IPS-15b (cell line): ENCODE measurements at regions not wholly inside any gene's neighbourhood (a gene's known extent, or its start where the extent isn't known, plus 50 kb on each side); places are given as distances from the start of the nearest gene placed in this dataset.

ENCODE experiments used
- H3K27me3 ChIP-seq: one replicate; pipeline ENCODE4 v1.6.1; 2013; ENCODE audit warnings: low read length; ENCODE audit not compliant: control insufficient read depth, insufficient read depth
- H3K36me3 ChIP-seq: one replicate; pipeline ENCODE4 v1.6.1; 2013; ENCODE audit warnings: low read length; ENCODE audit not compliant: control insufficient read depth, insufficient read depth
- H3K4me1 ChIP-seq: one replicate; pipeline ENCODE4 v1.6.1; 2013; ENCODE audit warnings: mild to moderate bottlenecking, low read length; ENCODE audit not compliant: control insufficient read depth, insufficient read depth
- H3K4me3 ChIP-seq: one replicate; pipeline ENCODE4 v1.5.1; 2013; ENCODE audit warnings: low read depth, low read length
- H3K9ac ChIP-seq: one replicate; pipeline ENCODE4 v1.6.1; 2013; ENCODE audit warnings: low read depth, mild to moderate bottlenecking, low read length
- H3K9me3 ChIP-seq: one replicate; pipeline ENCODE4 v1.6.1; 2013; ENCODE audit warnings: mild to moderate bottlenecking, low read length; ENCODE audit not compliant: control insufficient read depth, insufficient read depth

DNA sequence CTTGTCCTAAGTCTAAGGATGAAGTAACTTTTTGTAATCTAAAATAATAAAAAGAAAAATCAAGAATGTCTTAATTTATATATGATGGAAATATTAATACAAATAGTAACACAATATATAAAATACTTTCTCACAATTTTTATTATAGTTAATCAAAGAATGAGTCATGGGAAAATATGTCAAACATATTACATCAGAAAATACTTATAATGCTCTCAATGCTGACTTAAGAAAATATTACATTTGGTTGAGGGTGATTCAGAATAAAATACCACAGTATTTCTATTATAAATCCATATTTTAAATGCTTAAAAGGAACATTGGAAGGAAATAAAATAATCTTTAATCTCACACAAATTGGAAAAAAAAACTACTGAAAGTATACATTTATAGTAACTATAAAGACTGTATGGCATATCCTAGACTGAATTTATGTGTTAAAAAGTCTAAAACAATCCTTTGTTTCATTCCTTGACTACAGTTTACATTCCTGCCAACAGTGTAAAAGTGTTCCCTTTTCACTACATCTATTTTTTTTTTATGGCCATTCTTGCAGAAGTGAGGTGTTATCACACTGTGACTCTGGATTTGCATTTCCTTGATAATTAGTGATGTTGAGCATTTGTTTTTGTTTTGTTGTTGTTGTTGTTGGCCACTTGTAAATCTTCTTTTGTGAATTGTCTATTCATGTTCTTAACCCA, 1573.5 kb upstream of the ACVR2A start:
- H3K4me1 ChIP-seq, result no peaks in the 10 kb centered on the region
- H3K9me3 ChIP-seq, result no peaks in the 10 kb centered on the region
- H3K36me3 ChIP-seq, result no peaks in the 10 kb centered on the region
- H3K27me3 ChIP-seq, result no peaks in the 10 kb centered on the region
- H3K9ac ChIP-seq, result no peak overlapping the region
- no peak overlapping the region for H3K4me3 ChIP-seq

GRCh38 chr2:146270618-146271017, 1574.2 kb upstream of the ACVR2A start:
- H3K36me3 ChIP-seq, result no peaks in the 10 kb centered on the region
- no peaks in the 10 kb centered on the region for H3K4me1 ChIP-seq
- no peaks in the 10 kb centered on the region for H3K27me3 ChIP-seq
- H3K9ac ChIP-seq, result no peak overlapping the region
- H3K9me3 ChIP-seq, result no peaks in the 10 kb centered on the region
- no peak overlapping the region for H3K4me3 ChIP-seq

GRCh38 chr2:146267093-146267492, 1577.7 kb upstream of the ACVR2A start:
- Histone ChIP-seq H3K9ac (no peak overlapping the region), H3K4me1 (no peaks in the 10 kb centered on the region), H3K9me3 (no peaks in the 10 kb centered on the region), H3K4me3 (no peak overlapping the region), H3K27me3 (no peaks in the 10 kb centered on the region), H3K36me3 (no peaks in the 10 kb centered on the region)

- Histone ChIP-seq H3K4me3 (no peak overlapping the region), H3K36me3 (no peaks in the 10 kb centered on the region), H3K4me1 (no peaks in the 10 kb centered on the region)
Measured at GRCh38 chr2:146265656-146266055, 1579.2 kb upstream of the ACVR2A start.

GRCh38 chr2:146262606-146263005, 1582.2 kb upstream of the ACVR2A start:
- Histone ChIP-seq H3K9ac (no peak overlapping the region), H3K36me3 (no peaks in the 10 kb centered on the region), H3K4me3 (no peak overlapping the region), H3K9me3 (no peaks in the 10 kb centered on the region), H3K4me1 (no peaks in the 10 kb centered on the region), H3K27me3 (no peaks in the 10 kb centered on the region)

More at GRCh38 chr2:146265656-146266055, 1579.2 kb upstream of the ACVR2A start:
- H3K9me3 ChIP-seq, result no peaks in the 10 kb centered on the region
- no peak overlapping the region for H3K9ac ChIP-seq
- H3K27me3 ChIP-seq, result no peaks in the 10 kb centered on the region

GRCh38 chr2:146260551-146260950, 1584.3 kb upstream of the ACVR2A start:
- H3K36me3 ChIP-seq, result no peaks in the 10 kb centered on the region
- no peak overlapping the region for H3K9ac ChIP-seq
- H3K27me3 ChIP-seq, result no peaks in the 10 kb centered on the region

DNA sequence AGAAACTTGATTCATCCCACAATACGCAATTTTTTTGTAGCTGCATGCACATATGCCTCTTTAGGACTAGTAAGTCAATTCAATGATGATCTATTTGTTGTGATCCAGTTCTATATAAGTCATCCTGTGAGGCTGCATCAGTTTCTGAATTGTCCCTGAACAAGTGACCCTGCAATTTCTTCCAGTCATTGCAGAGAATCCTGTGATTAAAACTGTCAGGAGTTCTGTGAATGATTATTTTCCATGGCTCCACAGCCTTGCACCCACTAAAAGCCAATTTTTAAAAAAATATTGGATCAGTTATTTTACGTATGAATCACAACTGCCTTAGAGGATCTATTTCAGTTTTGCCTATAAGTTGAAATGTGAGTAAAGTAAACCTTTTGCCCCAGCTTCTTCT, 1585.0 kb upstream of the ACVR2A start:
- Histone ChIP-seq H3K36me3 (no peaks in the 10 kb centered on the region), H3K4me1 (no peaks in the 10 kb centered on the region), H3K9me3 (no peaks in the 10 kb centered on the region), H3K9ac (no peak overlapping the region), H3K4me3 (no peak overlapping the region), H3K27me3 (no peaks in the 10 kb centered on the region)

More at GRCh38 chr2:146260551-146260950, 1584.3 kb upstream of the ACVR2A start:
- no peaks in the 10 kb centered on the region for H3K9me3 ChIP-seq
- no peak overlapping the region for H3K4me3 ChIP-seq
- no peaks in the 10 kb centered on the region for H3K4me1 ChIP-seq

DNA sequence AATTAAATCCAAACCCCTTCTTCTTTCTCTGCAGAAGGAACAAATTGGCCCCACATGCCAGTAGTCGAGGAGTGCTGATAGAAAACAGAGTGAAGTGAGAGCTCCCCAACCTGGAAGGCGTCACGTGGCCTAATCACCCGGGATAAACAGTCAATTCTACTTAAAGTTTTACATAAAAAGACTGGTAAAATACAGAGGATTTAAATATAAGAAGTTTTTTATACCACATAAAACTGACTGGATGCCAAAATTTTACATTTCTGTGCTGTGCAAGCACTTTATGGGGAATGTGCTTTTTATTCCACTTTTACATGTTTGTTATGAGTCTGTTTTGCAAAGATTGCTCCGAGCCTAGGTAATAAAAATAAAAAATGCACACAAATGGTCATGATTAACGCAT, 1586.8 kb upstream of the ACVR2A start:
- Histone ChIP-seq H3K4me3 (no peak overlapping the region), H3K4me1 (no peaks in the 10 kb centered on the region), H3K9ac (no peak overlapping the region), H3K27me3 (no peaks in the 10 kb centered on the region), H3K9me3 (no peaks in the 10 kb centered on the region), H3K36me3 (no peaks in the 10 kb centered on the region)

DNA sequence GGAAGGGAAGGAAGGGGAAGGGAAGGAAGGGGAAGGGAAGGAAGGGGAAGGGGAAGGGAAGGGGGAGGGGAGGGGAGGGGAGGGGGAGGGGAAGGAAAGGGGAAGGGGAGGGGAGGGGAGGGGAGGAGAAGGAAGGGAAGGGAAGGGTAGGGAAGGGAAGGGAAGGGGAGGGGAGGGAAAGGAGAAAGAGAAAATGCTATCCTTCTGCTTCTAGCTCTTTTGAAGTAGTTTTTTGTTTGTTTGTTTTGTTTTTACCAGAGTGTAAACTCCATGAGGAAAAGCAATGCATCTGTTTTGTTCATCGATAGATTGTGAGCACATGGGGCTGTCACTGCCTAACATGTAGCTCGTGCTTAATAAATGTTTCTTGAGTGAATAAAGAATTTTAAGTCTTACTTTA, 1592.7 kb upstream of the ACVR2A start:
- no peaks in the 10 kb centered on the region for H3K27me3 ChIP-seq
- H3K4me1 ChIP-seq, result no peaks in the 10 kb centered on the region
- H3K4me3 ChIP-seq, result no peak overlapping the region
- no peak overlapping the region for H3K9ac ChIP-seq
- no peaks in the 10 kb centered on the region for H3K36me3 ChIP-seq
- H3K9me3 ChIP-seq, result no peaks in the 10 kb centered on the region

DNA sequence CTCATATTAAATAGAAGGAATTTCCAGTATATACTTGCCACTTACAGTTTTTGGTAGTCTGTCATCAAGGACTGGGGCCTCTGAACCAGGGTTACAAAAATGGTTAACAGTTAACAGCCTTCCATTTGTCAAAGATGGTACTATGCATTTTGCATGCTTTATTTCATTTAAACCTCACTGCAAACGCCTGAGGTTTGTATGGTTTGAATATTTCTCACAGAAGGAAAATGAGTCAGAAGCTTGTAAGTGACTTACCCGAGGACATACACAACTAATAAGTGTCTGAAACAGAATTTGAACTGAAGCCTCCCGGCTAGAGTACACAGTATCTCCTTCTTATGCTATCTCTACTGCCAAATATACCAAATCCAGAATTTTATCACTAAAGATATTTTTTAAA, 1593.5 kb upstream of the ACVR2A start:
- H3K4me1 ChIP-seq, result no peaks in the 10 kb centered on the region
- H3K36me3 ChIP-seq, result no peaks in the 10 kb centered on the region

GRCh38 chr2:146246736-146247523, 1597.9 kb upstream of the ACVR2A start:
- H3K36me3 ChIP-seq, result no peaks in the 10 kb centered on the region
- no peaks in the 10 kb centered on the region for H3K4me1 ChIP-seq
- H3K9me3 ChIP-seq, result no peaks in the 10 kb centered on the region
- no peak overlapping the region for H3K9ac ChIP-seq
- no peak overlapping the region for H3K4me3 ChIP-seq
- no peaks in the 10 kb centered on the region for H3K27me3 ChIP-seq

More for the DNA sequence above, 1593.5 kb upstream of the ACVR2A start:
- no peaks in the 10 kb centered on the region for H3K27me3 ChIP-seq
- no peaks in the 10 kb centered on the region for H3K9me3 ChIP-seq
- H3K9ac ChIP-seq, result no peak overlapping the region
- no peak overlapping the region for H3K4me3 ChIP-seq
